HUES64 (cell line): ENCODE measurements at regions not wholly inside any gene's neighbourhood (a gene's known extent, or its start where the extent isn't known, plus 50 kb on each side); places are given as distances from the start of the nearest gene placed in this dataset.

ENCODE experiments used
- H3K27ac ChIP-seq: 2 replicates; pipeline ENCODE4 v1.7.0; 2013; ENCODE audit warnings: low read depth, low read length, inconsistent platforms
- H3K27me3 ChIP-seq: 2 replicates; pipeline ENCODE4 v1.6.1; 2013; ENCODE audit warnings: mild to moderate bottlenecking, low read length; ENCODE audit not compliant: insufficient read depth
- H3K36me3 ChIP-seq: 2 replicates; pipeline ENCODE4 v1.6.1; 2013; ENCODE audit warnings: mild to moderate bottlenecking, low read length; ENCODE audit not compliant: insufficient read depth
- H3K4me1 ChIP-seq: 2 replicates; pipeline ENCODE4 v1.6.1; 2013; ENCODE audit warnings: mild to moderate bottlenecking, low read length, moderate library complexity; ENCODE audit not compliant: insufficient read depth
- H3K4me3 ChIP-seq: 2 replicates; pipeline ENCODE4 v1.5.1; 2013; ENCODE audit warnings: mild to moderate bottlenecking, low read length, moderate library complexity
- H3K9ac ChIP-seq: 2 replicates; pipeline ENCODE4 v1.6.1; 2013; ENCODE audit warnings: mild to moderate bottlenecking, low read depth, low read length
- H3K9me3 ChIP-seq: 2 replicates; pipeline ENCODE4 v1.6.1; 2013; ENCODE audit warnings: low read depth, low read length; ENCODE audit not compliant: insufficient read depth
- WGBS: fragments of 150-250, 120-280 bp; methylation state at CpG from one replicate; pipeline ENCODE4 v1.1.7; 2013; ENCODE audit warnings: missing lambda C conversion rate; 5-methylcytosine and 5-hydroxymethylcytosine counted together

GRCh38 chr7:16084875-16085274, 336.5 kb downstream of the CRPPA start:
- Histone ChIP-seq H3K27ac (no peak overlapping the region), H3K36me3 (no peaks in the 10 kb centered on the region), H3K4me1 (no peaks in the 10 kb centered on the region), H3K9ac (no peak overlapping the region), H3K27me3 (no peaks in the 10 kb centered on the region), H3K9me3 (no peaks in the 10 kb centered on the region), H3K4me3 (no peak overlapping the region)
- 97% methylated on average over 4 of the region's 4 CpGs for WGBS

DNA sequence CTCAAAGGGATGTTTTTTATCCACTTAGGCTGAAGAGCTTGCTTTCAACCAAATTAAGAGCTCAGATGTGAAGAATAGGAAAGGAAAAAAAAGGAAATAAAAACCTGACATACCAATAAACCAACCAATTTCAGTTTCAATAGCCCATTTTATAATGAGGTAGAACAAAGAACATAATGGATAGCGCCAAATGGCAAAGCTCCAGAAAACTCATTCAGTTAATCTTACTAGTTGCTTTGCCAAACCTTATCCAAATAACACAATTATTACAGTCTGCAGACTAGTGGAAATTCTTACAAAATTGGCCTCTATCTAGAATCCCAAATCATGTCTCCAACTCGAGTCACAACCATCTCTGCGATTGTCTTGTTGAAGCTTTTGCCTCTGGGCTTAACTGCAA, 337.0 kb downstream of the CRPPA start:
- Histone ChIP-seq H3K36me3 (no peaks in the 10 kb centered on the region), H3K4me1 (no peaks in the 10 kb centered on the region), H3K9me3 (no peaks in the 10 kb centered on the region), H3K9ac (no peak overlapping the region), H3K27me3 (no peaks in the 10 kb centered on the region), H3K27ac (no peak overlapping the region), H3K4me3 (no peak overlapping the region)
- 93% methylated on average over 3 of the region's 3 CpGs for WGBS

- Histone ChIP-seq H3K27ac (no peak overlapping the region), H3K9me3 (no peaks in the 10 kb centered on the region), H3K9ac (no peak overlapping the region), H3K36me3 (no peaks in the 10 kb centered on the region), H3K27me3 (no peaks in the 10 kb centered on the region), H3K4me3 (no peak overlapping the region), H3K4me1 (no peaks in the 10 kb centered on the region)
- WGBS, result 56% methylated on average over 3 of the region's 3 CpGs
These were observed 337.4 kb downstream of the CRPPA start for GRCh38 chr7:16083931-16084330.

DNA sequence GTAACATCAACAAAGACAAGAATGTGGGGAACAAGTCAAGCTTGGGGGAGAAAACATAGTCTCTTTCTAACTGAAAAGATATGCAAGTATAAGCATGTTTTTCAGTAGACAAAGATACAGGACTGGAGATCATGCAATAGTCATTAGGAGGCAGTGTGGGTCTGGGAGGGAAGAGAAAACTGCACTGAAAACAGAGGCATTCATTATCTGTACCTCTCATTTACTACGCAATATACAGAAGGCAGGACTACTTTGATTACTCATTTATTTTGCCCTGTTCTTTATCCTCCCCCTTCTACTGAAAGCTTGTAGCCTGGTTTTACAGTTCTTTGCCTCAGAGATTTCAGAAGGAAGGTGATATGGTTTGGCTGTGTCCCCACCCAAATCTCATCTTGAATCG, 341.2 kb downstream of the CRPPA start:
- 97% methylated on average over 2 of the region's 2 CpGs for WGBS
- Histone ChIP-seq H3K9ac (no peak overlapping the region), H3K4me3 (no peak overlapping the region), H3K27me3 (no peaks in the 10 kb centered on the region), H3K9me3 (no peaks in the 10 kb centered on the region), H3K4me1 (no peaks in the 10 kb centered on the region), H3K36me3 (no peaks in the 10 kb centered on the region), H3K27ac (no peak overlapping the region)

GRCh38 chr7:16079723-16080122, 341.6 kb downstream of the CRPPA start:
- Histone ChIP-seq H3K4me1 (no peaks in the 10 kb centered on the region), H3K9ac (no peak overlapping the region)
- 99% methylated on average over 2 of the region's 3 CpGs for WGBS

DNA sequence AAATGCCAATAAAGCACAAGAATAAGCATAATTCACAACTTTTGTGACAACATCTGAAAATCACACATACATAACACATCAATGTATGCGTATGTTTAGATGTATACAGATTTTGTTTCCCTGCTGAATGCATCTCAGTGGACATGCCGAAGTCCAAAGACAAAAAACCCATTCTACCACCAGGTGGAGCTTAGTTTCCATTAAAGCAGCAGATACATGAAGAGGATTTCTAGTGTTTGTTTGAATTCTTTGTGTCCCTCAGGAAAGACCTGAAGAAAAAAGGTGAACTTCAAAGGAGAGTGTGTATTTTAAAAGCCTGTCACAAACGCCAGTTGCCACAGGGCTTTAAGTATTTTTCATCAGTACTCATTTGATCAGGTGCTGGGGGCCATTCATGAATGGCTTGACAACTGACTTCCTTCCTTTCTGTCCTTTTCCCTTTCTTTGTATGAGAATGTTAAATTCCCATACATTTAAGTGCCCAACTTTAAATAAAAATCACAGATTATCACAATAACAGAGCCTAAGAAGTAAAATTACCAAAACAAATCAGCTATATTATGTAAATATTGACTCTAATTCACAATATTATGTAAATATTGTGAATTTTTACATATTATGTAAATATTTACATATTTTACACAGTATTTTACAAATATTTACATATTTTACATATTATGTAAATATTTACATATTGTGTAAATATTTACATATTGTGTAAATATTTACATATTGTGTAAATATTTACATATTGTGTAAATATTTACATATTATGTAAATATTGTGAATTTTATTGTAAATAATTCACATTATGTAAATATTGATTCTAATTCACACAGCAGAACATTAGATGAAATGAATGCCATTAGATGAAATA, 343.0 kb downstream of the CRPPA start:
- 53% methylated on average over 3 of the region's 3 CpGs for WGBS
- H3K36me3 ChIP-seq, result no peaks in the 10 kb centered on the region
- H3K9ac ChIP-seq, result no peak overlapping the region
- no peaks in the 10 kb centered on the region for H3K9me3 ChIP-seq
- H3K4me3 ChIP-seq, result no peak overlapping the region
- H3K27ac ChIP-seq, result no peak overlapping the region
- H3K27me3 ChIP-seq, result no peaks in the 10 kb centered on the region
- H3K4me1 ChIP-seq, result no peaks in the 10 kb centered on the region

More at GRCh38 chr7:16079723-16080122, 341.6 kb downstream of the CRPPA start:
- H3K27ac ChIP-seq, result no peak overlapping the region
- no peak overlapping the region for H3K4me3 ChIP-seq
- no peaks in the 10 kb centered on the region for H3K9me3 ChIP-seq
- no peaks in the 10 kb centered on the region for H3K36me3 ChIP-seq
- no peaks in the 10 kb centered on the region for H3K27me3 ChIP-seq

DNA sequence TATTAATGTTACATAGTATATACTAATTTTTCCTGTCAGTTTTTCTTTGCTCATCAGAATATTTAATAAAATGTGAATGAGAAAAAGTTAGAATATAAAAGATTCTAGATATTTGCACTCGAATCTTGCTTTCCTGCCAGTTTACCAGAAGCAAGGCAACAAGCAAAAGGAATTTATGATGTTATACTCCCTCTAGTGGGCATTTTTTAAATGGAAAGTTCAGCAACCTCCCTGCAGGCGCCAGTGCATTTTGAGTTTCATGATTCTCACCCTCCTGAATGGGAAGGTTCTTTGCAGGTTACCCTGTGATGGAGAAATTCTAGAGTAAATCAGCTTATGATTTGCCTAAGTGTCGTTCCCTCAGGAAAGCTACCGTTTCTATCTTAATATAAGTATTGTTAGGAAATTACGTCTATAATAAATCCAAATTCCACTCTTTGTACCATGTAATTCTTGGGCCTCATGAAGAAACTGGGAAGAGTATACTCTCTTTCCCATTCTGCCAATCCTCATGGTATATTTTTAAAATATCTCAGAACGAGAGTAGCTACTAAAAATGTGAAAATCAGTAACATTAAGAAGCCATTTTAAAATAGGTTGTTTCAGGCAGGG, 350.0 kb downstream of the CRPPA start:
- H3K27ac ChIP-seq, result no peak overlapping the region
- H3K27me3 ChIP-seq, result no peaks in the 10 kb centered on the region
- H3K4me3 ChIP-seq, result no peak overlapping the region
- WGBS, result 44% methylated on average over 2 of the region's 6 CpGs
- H3K9me3 ChIP-seq, result no peaks in the 10 kb centered on the region
- H3K4me1 ChIP-seq, result peaks cover 13% of the 10 kb centered on the region
- H3K9ac ChIP-seq, result no peak overlapping the region
- H3K36me3 ChIP-seq, result no peaks in the 10 kb centered on the region

- Histone ChIP-seq H3K4me1 (peaks cover 16% of the 10 kb centered on the region), H3K27me3 (no peaks in the 10 kb centered on the region), H3K27ac (no peak overlapping the region), H3K9me3 (no peaks in the 10 kb centered on the region), H3K36me3 (no peaks in the 10 kb centered on the region), H3K4me3 (no peak overlapping the region), H3K9ac (no peak overlapping the region)
- WGBS, result 100% methylated on average over 1 of the region's 3 CpGs
These were observed 350.5 kb downstream of the CRPPA start for GRCh38 chr7:16070806-16071205.

- 90% methylated on average over 4 of the region's 5 CpGs for WGBS
- Histone ChIP-seq H3K9ac (no peak overlapping the region), H3K9me3 (no peaks in the 10 kb centered on the region), H3K27ac (no peak overlapping the region), H3K4me3 (no peak overlapping the region), H3K27me3 (no peaks in the 10 kb centered on the region), H3K4me1 (peaks cover 16% of the 10 kb centered on the region), H3K36me3 (no peaks in the 10 kb centered on the region)
These were observed 351.3 kb downstream of the CRPPA start for GRCh38 chr7:16069998-16070397.

GRCh38 chr7:16068183-16068582, 353.2 kb downstream of the CRPPA start:
- H3K27me3 ChIP-seq, result no peaks in the 10 kb centered on the region
- H3K4me1 ChIP-seq, result peaks cover 16% of the 10 kb centered on the region
- H3K4me3 ChIP-seq, result no peak overlapping the region
- WGBS, result 96% methylated on average over 2 of the region's 2 CpGs
- no peaks in the 10 kb centered on the region for H3K36me3 ChIP-seq
- H3K9me3 ChIP-seq, result no peaks in the 10 kb centered on the region
- no peak overlapping the region for H3K9ac ChIP-seq
- no peak overlapping the region for H3K27ac ChIP-seq

DNA sequence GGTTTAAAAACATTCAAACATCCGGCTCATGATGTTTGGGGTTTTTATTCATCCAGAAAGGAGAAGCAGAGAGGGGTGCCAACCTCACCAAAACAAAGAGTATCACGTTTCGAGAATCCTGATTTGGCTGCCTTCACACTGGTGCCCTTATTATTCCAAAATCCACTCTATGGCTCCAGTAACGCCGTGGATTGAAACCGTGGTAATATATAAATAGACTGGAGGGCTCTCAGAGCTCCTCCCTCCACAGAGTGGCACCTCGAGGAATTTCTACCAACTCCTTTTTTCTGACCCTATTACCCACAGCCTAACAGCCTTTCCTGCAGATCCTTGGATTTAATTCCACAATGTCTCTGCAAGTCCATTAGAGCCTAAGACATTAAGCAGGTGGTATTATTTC, 353.6 kb downstream of the CRPPA start:
- Histone ChIP-seq H3K27ac (no peak overlapping the region), H3K27me3 (no peaks in the 10 kb centered on the region), H3K9me3 (no peaks in the 10 kb centered on the region), H3K4me1 (peaks cover 16% of the 10 kb centered on the region), H3K9ac (no peak overlapping the region), H3K4me3 (no peak overlapping the region), H3K36me3 (no peaks in the 10 kb centered on the region)
- 75% methylated on average over 4 of the region's 7 CpGs for WGBS
